K562 (cell line): ENCODE measurements at regions not wholly inside any gene's neighbourhood (a gene's known extent, or its start where the extent isn't known, plus 50 kb on each side); places are given as distances from the start of the nearest gene placed in this dataset.

Source experiments
- CBX5 ChIP-seq: IDR thresholded peaks from 2 replicates; pipeline ENCODE4 v1.6.1; 2014; ENCODE audit warnings: low read depth, borderline replicate concordance
- EP300 ChIP-seq: IDR thresholded peaks from 2 replicates; pipeline ENCODE4 v1.6.1; 2012; ENCODE audit warnings: low read length, improper control_type of control experiment
- HMG20B ChIP-seq: fragments of 250-450 bp; sonication (Bioruptor Pico); IDR thresholded peaks from 2 replicates; pipeline ENCODE4 v1.5.0; 2021; ENCODE audit warnings: mild to moderate bottlenecking
- POLR2A ChIP-seq: fragments of 450-650 bp; conservative IDR thresholded peaks from 2 replicates; pipeline ENCODE4 v1.6.1; 2016
- RFX5 ChIP-seq: IDR thresholded peaks from 2 replicates; pipeline ENCODE4 v1.6.1; 2011; ENCODE audit warnings: low read depth, mild to moderate bottlenecking, improper control_type of control experiment, low read length
- SRSF1 ChIP-seq: fragments of 200-400 bp; formaldehyde crosslinking; IDR thresholded peaks from 2 replicates; pipeline ENCODE4 v1.6.1; 2017; ENCODE audit warnings: mild to moderate bottlenecking, low read depth, low read length, moderate library complexity
- TEAD4 ChIP-seq, 2 experiments: sonication (generic) in 1 of 2; formaldehyde crosslinking in 1 of 2; IDR thresholded peaks; 2 replicates each; pipeline versions ENCODE4 v1.6.1 to v1.8.0; 2012 to 2022; ENCODE audit warnings: borderline replicate concordance in 1 of 2, inconsistent platforms in 1 of 2, low read length in 1 of 2, mild to moderate bottlenecking in 1 of 2, missing genetic modification reagents in 1 of 2
- TRIM24 ChIP-seq, 2 experiments: fragments of 450-650 bp; IDR thresholded peaks; 2 replicates each; pipeline ENCODE4 v1.6.1; 2016
- ZNF431 ChIP-seq: sonication (generic); formaldehyde crosslinking; IDR thresholded peaks from 2 replicates; pipeline ENCODE4 v1.8.0; 2022; ENCODE audit warnings: mild to moderate bottlenecking, missing genetic modification reagents
- TF ChIP-seq, protein P1 (sequence below): fragments of 450-650 bp; IDR thresholded peaks from 2 replicates; pipeline ENCODE4 v1.7.1; 2018; ENCODE audit warnings: mild to moderate bottlenecking, low read depth; ENCODE audit not compliant: partially characterized antibody
- TF ChIP-seq, protein P2 (sequence below), 3 experiments: IDR thresholded peaks in 2 of 3; conservative IDR thresholded peaks in 1 of 3; 2 replicates each; pipeline ENCODE4 v1.5.1; 2011 to 2012; ENCODE audit warnings: low read length in 3 of 3, mild to moderate bottlenecking in 3 of 3, control low read depth in 2 of 3, improper control_type of control experiment in 1 of 3, inconsistent platforms in 1 of 3, low read depth in 1 of 3, mixed read lengths in 1 of 3, moderate library complexity in 1 of 3; ENCODE audit not compliant: insufficient read depth in 2 of 3
- TF ChIP-seq, protein P3 (sequence below): IDR thresholded peaks from 2 replicates; pipeline ENCODE4 v1.6.1; 2012; ENCODE audit warnings: low read depth, low read length, improper control_type of control experiment, borderline replicate concordance

DNA sequence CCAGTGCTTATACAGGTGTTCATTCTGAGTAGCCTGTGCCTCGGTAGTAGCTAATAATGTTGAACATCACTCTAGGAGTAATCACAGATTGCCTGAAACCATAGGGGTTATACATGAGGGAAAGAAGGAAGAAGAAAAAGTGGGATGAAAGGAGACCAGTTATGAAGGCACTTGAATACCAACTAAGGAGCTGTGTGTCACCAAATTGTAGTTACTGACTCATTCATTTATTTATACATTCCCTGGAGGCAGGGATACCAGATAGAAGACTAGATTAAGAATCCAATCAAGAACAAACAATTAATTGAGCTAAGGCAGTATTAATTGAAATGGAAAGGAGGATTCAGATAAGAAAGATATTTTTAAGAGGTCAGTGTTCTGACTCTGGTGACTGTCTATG is 129.6 kb upstream of the PRPS1L1 start:
- TF ChIP-seq, protein P1, sequence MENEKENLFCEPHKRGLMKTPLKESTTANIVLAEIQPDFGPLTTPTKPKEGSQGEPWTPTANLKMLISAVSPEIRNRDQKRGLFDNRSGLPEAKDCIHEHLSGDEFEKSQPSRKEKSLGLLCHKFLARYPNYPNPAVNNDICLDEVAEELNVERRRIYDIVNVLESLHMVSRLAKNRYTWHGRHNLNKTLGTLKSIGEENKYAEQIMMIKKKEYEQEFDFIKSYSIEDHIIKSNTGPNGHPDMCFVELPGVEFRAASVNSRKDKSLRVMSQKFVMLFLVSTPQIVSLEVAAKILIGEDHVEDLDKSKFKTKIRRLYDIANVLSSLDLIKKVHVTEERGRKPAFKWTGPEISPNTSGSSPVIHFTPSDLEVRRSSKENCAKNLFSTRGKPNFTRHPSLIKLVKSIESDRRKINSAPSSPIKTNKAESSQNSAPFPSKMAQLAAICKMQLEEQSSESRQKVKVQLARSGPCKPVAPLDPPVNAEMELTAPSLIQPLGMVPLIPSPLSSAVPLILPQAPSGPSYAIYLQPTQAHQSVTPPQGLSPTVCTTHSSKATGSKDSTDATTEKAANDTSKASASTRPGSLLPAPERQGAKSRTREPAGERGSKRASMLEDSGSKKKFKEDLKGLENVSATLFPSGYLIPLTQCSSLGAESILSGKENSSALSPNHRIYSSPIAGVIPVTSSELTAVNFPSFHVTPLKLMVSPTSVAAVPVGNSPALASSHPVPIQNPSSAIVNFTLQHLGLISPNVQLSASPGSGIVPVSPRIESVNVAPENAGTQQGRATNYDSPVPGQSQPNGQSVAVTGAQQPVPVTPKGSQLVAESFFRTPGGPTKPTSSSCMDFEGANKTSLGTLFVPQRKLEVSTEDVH: no peak
- TF ChIP-seq POLR2A (no peak), RFX5 (no peak), EP300 (no peak), ZNF431 (CRISPR knock-in tag) (no peak), HMG20B (CRISPR knock-in tag) (no peak), TEAD4 (IDR thresholded peaks at IDR 0.05; ENCODE audit: low read length) (no peak), TEAD4 (CRISPR knock-in tag; IDR thresholded peaks at IDR 0.05; ENCODE audit: borderline replicate concordance) (no peak), CBX5 (no peak), SRSF1 (no peak), TRIM24 (IDR thresholded peaks at IDR 0.05) (no peak)
- TF ChIP-seq, protein P2, sequence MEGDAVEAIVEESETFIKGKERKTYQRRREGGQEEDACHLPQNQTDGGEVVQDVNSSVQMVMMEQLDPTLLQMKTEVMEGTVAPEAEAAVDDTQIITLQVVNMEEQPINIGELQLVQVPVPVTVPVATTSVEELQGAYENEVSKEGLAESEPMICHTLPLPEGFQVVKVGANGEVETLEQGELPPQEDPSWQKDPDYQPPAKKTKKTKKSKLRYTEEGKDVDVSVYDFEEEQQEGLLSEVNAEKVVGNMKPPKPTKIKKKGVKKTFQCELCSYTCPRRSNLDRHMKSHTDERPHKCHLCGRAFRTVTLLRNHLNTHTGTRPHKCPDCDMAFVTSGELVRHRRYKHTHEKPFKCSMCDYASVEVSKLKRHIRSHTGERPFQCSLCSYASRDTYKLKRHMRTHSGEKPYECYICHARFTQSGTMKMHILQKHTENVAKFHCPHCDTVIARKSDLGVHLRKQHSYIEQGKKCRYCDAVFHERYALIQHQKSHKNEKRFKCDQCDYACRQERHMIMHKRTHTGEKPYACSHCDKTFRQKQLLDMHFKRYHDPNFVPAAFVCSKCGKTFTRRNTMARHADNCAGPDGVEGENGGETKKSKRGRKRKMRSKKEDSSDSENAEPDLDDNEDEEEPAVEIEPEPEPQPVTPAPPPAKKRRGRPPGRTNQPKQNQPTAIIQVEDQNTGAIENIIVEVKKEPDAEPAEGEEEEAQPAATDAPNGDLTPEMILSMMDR (IDR thresholded peaks at IDR 0.05 in 2 of 3, conservative IDR thresholded peaks at IDR 0.05 in 1 of 3; ENCODE audit: insufficient read depth in 2 of 3, low read depth in 1 of 3, low read length in 3 of 3): no peak
- TF ChIP-seq, protein P3, sequence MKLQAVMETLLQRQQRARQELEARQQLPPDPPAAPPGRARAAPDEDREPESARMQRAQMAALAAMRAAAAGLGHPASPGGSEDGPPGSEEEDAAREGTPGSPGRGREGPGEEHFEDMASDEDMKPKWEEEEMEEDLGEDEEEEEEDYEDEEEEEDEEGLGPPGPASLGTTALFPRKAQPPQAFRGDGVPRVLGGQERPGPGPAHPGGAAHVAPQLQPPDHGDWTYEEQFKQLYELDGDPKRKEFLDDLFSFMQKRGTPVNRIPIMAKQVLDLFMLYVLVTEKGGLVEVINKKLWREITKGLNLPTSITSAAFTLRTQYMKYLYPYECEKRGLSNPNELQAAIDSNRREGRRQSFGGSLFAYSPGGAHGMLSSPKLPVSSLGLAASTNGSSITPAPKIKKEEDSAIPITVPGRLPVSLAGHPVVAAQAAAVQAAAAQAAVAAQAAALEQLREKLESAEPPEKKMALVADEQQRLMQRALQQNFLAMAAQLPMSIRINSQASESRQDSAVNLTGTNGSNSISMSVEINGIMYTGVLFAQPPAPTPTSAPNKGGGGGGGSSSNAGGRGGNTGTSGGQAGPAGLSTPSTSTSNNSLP: no peak
